ENCODE measurements at regions not wholly inside any gene's neighbourhood (a gene's known extent, or its start where the extent isn't known, plus 50 kb on each side); places are given as distances from the start of the nearest gene placed in this dataset.

DNA sequence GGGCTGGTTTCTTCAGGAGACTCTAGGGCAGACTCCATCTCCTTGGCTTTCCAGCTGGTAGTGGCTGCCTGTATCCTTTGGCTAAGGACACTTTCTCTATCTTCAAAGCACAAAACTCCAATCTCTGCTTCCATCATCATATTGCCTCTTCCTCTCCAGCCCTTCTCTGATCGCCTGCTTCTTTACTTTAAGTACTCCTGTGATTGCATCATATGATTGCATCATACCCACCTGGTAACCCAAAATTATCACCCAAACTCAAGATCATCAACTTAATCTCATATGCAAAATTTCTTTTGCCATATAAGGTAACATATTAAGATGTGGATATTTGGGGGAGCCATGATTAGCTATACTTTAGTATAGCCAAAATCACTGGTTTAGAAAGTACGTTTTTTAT is 1092.6 kb upstream of the CDH6 start:
- no peak for DNase-seq (ENCODE audit: low spot score)

DNA sequence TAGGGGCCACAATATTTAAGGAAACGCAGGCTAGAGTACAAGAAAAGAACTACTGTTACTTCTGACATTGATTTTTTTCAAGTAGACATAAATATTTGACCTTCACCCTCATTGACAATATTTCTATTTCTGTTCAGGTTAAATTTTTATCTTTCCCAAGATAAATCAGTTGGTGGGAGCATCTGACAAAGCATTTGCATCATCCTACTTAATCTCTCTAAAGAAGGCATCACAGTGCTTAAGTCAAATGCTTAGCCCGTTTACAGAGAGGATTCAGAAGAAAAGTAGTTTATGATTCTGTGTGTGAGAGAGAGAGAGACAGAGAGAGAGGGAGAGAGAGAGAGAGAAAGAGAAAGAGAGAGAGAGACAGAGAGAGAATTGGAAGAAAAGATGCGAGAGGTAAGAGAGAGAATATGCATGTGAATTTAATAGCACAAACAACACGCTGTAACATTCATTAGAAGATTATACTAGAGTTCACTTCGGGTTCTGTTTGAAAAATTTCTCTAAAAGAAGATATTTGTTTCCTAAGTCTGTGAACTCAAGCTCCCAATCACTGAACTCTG is 1093.3 kb upstream of the CDH6 start:
- DNase-seq (ENCODE audit: low spot score) = no peak

DNA sequence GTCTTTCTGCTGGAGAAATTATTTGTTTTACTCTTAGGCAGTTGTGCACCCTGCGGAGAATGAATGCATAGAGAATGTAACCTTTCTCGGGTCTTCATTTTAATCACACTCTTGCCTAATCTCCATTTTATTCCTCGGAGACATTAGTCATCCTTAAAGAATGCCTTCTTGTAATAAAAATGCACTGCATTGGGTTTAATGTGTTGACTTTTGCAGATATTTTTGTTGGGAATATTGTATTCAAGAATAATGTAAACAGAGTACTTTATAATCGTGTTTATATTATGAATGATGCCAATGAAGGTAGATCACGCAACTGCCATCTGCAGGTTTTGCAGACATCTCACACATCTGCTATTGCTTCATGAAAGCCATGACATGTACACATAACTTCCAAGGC is 1093.9 kb upstream of the CDH6 start:
- DNase-seq (ENCODE audit: low spot score) = no peak

DNA sequence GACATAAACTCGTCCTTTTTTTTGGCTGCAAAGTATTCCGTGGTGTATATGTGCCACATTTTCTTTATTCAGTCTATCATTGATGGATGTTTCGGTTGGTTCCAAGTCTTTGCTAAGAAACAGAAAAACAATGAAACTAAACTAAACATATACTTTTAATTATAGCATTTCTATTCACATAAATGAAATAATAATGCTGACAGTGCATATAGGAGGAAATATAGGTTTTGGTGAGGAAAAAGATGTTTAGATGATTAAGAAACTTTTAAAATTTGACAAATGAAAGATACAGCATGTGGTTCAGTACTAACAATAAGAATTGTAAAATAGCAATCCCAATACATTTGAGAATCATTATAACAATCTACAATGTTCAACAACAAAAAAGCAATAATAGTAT is 1094.5 kb upstream of the CDH6 start:
- DNase-seq (ENCODE audit: low spot score) = no peak

DNA sequence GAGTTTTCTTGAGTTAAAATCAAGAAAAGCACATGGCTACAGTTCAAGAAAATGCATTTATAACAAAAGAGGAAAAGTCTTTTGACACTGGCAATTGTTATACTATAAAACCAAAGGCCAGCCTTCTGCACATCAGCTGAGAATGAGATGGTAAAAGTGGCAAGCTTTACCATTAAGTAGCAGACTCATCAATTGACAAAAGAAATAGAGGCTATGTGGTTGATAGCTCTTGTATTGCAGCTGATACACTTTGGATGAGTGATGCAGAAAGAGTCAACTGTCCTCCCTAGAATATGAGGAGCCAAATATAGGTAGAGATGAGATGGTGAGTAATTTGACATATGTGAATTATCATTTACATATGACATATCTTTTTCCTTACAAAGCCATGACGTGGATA is 1100.9 kb upstream of the CDH6 start:
- DNase-seq (ENCODE audit: low spot score) = no peak

DNA sequence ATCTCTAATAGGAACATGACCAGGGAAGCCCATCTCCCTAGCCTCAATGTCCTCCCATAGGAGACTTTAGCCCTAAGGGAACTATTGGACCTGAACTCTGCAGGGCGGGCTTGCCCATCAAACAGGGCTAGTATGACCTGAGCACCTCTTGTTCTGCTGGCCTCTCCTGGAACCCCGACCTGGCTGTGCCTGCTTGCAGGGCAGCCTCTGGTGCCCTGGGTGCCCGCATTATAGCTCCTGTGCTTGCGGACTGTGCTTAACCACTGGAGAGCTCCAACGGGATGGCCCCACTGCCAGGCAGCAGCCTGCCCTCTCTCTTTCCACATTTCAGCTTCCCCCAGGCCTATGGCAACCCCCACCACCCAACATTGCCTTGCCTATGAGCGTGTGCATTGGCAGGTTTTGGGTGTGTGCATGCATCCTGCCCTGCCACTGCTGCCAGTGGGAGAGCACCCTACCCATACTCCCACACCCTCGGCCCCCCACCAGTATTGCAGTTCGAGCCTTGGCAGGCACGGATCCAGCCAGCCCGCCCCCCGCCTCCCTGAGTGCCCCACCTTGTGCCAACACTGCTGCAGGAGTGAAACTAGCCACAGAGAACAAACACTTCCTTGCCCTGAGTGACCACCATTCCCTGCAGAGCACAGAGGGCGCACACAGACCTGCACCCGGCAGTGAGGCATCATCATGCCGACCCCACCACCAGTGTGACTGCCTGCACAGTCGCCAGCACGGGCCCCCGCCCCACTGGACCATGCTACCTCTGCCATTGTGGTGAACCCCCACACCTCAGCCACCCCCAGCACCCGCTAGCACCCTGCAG is 1123.8 kb upstream of the CDH6 start:
- DNase-seq (ENCODE audit: low spot score) = no peak

DNA sequence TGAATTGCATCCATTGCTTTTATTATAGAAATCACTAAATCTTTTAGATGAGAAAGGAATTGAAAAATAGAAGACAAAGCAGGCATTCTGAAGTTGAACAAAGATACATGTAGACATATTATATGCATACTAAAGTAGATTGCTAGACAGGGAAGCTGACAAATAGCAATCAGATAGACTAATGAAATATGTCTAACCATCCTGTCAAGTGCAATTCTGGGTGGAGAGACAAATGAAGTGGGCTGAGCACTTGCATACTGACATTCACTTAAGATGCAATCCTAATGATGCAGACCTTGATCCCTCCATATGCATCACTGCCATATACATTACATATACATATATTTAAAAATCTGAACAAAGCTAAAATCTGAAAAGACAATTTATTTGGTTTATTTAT is 1130.0 kb upstream of the CDH6 start:
- no peak for DNase-seq (ENCODE audit: low spot score)

DNA sequence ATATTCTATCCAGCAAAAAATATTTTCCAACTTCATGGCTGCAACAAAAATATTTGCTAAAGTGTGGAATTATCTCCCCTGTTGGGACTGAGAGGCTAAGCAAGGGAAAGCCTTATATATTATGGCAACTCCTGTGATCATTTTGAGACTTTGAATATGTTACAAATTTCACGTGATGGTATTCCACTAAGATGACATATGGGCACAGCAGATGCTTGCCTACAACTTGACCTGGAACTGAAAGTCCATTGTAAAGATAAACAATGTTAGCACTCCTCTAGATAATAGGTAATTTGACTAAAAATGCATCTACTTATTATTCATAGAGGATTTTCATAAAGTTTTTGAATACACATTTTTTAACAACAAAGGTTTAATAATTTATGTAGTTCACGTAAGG is 1141.5 kb upstream of the CDH6 start:
- no peak for DNase-seq (ENCODE audit: low spot score)

DNA sequence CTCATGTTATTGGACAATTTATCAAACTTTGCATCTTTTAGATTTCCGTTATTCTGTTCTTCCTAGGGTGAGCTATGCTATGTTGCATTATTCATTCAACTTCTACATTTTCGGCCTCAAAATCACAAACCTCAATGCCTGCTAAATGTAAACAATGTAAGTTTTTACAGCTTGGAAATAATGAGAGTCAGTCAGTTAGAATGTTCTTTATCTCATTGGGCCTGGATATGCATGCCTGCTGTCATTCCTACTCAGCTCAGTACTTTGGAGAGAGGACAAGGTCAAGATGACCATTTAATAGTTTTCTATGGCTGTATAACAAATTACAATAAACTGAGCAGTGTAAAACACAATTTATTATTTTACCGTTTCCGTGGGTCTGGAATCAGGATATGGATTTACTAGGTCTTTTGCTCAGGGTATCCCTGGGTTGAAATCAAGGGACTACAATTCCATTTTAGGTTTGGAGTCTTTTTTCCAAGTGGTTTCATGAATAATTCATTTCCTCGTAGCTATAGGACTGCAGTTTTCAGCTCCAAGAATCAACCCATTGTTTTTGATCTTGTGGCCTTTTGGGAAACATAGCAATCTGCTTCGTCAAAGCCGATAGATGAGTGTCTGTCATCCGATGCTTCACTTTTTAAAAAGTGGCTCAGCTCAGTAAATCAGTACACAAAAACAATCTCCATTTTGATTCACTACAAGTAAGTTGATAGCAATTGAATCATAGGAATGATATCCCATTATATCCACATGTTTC is 1143.2 kb upstream of the CDH6 start:
- DNase-seq (ENCODE audit: low spot score) = no peak

DNA sequence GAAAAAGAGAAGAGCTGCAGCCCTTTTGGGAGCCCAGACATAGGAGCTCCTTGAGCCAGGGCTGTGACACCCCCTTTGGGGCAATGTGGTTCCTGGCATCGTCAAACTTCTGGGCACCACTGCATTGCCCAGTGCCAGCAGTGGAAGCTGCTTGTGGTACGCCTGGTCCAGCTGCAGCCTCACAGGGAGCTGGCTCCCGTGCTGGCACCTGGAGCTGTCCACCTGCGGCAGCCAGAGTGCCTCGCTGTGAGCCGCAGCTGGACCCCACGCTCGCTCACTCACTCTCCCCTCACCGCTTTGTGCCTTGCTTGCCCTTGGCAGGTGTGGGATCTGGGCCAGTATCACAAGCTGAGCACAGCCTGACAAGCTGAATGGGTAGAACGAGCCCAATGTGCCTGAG is 1150.8 kb upstream of the CDH6 start:
- DNase-seq (ENCODE audit: low spot score) = no peak

DNA sequence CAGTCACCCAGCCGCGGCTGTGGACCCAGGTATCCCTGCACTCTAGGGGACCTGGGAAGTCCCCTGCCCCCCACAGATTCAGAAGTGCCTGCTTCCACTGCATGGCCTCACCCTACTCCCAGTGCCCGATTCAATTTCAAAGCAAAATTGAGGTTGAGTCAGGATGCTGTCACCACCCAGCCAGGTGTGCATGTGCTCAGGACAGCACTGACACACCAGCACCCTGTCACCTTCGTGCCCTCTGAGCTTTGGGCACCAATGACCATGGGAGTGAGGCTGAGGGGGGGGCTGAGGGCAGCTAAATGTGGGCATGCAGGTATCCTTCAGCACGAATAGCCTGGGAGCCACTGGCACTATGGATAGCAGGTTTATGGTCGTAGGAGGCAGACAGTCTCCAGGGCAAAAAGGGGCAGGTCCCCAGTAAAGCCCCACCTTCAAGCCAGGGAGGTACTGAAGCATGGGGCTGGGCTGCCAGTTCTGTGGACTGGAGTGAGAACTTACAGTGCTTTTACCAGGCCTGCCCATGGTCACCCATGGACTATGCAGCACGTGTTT is 1151.6 kb upstream of the CDH6 start:
- no peak for DNase-seq (ENCODE audit: low spot score)

DNA sequence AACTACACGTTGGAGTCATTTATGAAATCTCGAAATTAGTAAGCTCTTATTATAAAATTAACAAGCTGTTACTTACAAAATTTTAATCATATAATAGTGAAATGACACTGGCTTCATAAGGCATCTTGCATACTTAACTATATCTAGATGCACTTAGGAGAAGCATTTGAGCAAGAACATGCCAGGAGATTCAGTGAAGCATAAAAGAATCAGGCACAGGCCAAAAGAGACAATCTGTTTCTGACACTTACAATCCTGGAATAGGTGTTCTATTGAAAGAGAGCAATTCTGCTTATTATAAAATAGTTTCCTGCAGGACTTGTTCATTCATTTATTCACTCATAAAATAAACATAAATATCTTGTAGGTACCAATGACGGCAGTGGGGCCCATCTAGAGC is 1152.2 kb upstream of the CDH6 start:
- DNase-seq (ENCODE audit: low spot score) = no peak

DNA sequence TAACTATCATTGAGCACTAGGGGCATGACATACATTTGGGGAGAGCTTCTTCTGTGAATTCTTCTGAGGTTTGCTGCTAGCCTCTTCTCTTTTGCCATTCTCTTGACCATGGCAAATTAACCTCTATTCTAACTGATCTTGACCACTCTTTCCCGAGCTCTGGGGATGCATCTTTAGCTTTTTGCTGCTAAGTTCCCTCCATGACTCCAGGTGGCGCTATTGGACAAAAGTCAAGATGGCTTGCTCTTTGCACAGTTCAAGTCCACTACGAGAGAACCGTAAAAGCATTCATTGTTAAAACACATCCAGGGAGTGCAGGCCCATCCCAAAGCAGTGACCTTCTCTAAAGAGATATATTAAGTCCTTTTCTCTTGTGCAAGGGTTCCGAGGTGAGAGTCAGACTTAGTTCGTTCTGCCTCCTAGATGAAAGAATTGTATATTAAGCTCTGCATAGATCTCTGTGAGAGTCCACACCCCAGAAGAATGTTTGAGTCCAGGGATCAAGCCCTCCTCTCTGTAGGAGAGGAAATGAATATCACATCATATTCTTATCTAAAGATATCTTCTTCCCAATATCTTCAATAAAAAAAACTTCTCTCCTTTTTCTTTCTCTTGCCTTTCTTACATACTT is 1152.9 kb upstream of the CDH6 start:
- no peak for DNase-seq (ENCODE audit: low spot score)

DNA sequence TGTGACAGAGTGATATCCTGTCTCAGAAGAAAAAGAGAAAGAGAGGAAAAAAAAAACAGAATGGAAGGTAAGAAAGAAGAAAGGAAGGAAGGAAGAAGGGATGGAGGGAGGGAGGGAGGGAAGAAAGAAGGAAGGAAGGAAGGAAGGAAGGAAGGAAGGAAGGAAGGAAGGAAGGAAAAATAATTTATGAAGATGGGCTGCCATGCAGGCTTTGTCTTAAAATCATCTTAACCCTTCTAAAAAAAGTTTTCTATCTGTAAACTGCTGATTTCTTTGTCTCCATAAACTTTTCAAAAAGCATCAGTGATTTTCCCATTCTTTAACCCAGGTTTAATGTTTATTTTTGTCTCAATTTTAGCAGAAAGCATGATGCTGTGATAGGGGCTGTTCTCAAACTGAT is 1154.1 kb upstream of the CDH6 start:
- DNase-seq (ENCODE audit: low spot score) = no peak

DNA sequence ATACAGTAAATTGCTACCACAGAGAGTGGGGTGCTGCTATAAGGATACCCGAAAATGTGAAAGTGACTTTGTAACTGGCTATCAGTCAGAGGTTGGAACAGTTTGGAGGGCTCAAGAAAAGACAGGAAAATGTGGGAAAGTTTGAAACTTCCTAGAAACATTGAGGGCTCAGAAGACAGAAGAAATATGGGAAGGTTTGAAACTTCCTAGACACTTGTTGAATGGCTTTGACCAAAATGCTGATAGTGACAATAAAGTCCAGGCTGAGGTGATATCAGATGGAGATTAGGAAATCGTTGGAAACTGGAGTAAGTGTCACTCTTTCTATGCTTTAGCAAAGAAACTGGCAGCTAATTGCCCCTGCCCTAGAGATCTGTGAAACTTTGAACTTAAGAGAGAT is 1158.6 kb upstream of the CDH6 start:
- DNase-seq (ENCODE audit: low spot score) = no peak

DNA sequence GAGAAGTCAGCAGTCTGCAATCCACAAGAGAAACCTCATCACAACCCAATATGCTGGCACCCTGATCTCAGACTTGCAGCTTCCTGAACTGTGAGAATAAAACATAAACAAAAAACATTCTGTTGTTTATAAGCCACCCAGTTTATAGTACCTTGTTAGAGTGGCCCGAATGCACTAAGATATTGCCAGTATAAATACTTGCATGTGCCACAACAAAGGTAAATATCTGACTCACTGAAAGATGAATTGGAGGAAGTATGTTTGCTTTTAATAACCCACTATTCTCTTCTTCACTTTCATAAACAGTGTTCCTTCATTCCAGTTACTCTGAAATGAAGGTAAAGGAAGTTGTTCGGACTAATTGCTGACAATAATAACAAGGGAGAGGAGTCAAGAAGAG is 1163.4 kb upstream of the CDH6 start:
- no peak for DNase-seq (ENCODE audit: low spot score)

DNA sequence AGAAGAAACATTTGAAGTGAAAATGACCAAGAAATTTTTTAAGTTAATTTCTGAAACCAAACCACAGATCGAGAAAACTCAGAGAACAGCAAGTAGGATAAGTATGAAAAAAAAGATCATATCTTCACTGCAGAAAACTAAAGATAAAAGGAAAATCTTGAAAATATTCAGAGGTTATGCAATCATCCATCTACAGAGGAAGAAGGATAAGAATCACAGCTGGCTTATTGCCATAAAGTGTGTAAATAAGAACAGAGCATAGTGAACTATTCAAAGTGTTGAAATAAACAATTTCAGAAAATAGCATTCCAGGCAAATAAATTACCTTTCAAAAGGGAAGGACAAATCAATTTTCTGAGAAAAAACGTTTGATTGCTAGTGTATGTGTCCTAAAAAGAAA is 1191.7 kb upstream of the CDH6 start:
- DNase-seq (ENCODE audit: low spot score) = no peak

DNA sequence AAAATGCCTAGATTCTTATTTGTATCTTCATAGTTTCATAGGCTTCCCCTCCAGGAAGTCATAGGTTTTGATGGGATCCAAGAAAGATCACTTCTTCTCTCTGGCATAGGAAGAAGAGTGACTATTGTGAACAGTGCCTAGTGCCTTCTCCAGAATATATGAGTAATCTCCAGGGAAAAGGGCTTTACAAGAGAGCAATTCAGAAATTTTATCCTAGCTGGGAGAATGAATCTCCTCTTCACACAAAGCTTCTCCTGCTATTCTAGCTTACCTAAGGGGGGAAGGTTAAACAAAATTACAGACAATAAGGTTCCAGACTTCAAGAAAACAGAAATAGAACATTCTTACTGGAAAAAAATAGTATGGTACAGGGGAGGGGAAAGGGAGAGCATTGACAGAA is 1193.3 kb upstream of the CDH6 start:
- DNase-seq (ENCODE audit: low spot score) = no peak

DNA sequence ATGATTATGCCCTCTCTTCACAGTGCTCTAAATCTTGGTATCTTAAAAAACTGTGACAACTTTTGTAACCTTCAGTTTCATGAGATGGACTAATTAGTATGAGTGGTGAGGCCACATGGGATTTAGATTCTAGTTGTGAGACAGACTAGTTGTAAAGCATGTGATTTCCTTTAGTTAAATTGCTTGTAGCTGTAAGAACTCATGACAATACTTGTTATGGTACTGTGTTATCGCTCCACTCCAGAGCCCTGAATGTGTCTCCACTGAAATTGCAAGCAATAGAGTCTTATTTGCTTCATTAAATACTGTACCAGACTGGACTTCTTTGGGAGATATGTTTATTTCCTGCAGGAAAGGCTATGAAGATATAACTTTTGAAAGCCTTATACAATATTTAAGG is 1198.3 kb upstream of the CDH6 start:
- no peak for DNase-seq (ENCODE audit: low spot score)

DNA sequence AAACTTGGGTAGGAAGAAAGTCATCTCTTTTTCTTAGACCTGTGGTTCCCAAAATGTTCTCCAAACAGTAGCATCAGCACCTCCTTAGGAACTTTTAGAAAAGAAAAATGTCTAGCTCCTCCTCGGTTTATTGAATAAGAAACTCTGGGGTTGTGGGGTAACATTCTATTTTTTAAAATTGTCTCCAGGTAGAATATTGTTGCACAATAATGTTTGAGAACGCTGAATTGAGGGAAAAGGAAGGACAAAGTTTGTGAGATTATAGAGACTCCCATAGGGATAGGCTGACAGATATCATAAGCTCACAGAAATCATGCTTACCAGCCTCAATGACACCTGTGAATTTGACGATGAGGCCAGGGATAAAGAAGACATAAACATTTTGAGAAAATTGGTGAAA is 1199.0 kb upstream of the CDH6 start:
- no peak for DNase-seq (ENCODE audit: low spot score)

DNA sequence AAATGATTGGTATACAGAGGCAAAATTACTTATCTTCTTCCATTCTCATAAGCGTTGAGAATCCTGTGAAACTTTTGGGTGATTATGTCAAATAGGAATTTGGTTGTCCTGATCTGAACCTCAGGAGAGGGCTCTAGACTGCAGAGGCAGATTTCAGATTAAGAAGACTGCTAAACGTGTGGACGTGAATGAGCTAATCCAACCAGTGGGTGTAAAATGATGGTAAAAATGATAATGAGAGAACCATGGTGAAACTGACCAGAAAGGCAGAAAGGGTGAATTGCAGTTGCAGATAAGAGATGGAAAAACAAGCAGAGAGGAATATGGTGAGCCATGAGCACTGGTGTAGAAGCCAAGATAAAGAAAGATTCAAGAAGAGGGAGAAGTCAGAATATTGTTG is 1200.2 kb upstream of the CDH6 start:
- DNase-seq (ENCODE audit: low spot score) = no peak

DNA sequence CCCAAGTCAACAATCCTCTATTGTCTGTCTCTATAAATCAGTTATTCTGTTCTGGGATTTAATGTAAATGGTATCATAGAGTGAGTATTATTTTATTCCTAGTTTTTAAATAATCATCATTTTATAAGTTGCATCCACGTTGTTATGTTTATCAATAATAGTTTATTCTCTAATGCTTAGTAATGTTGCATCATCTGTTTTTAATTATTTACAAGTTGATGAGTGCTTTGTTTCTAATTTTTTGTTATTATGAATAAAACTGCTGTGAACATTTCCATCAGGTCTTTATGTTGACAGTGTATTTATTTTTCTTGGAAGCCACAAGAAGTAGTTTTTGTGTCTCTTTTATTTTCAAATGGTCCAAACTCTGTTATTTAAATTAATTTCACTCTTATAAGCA is 1201.2 kb upstream of the CDH6 start:
- no peak for DNase-seq (ENCODE audit: low spot score)

All from mesenteric fat pad (tissue), 1 donor.